HS-27A (cell line): ENCODE measurements at regions not wholly inside any gene's neighbourhood (a gene's known extent, or its start where the extent isn't known, plus 50 kb on each side); places are given as distances from the start of the nearest gene placed in this dataset.
"Not testable (repeated sequence)": the region's sequence is repeated elsewhere in the genome, so short reads cannot be mapped to it uniquely, and the experiment has no call there.

ENCODE experiments used
- DNase-seq: peaks from one replicate; pipeline ENCODE4 v3.0.0-alpha.2; 2012; ENCODE audit warnings: low read depth, missing footprints

DNA sequence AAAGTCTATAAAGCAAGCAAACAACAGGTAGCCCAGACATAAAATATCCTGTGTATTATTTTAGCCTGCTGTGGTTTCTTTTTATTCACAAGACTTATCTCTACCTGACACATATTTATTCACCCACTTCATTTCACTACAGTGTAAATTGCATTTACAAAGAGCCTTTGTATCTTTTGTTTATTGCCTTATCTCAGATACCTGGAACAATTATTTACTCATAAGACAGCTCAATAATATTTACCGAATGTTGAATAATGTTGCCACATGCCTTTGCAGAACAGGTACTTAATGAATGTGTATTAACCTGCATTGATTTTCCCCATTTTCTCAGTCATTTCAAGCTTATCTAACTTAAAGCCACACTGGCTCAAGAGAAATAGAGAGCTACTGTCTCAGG is 603.6 kb downstream of the FBXO15 start:
- no peak for DNase-seq

DNA sequence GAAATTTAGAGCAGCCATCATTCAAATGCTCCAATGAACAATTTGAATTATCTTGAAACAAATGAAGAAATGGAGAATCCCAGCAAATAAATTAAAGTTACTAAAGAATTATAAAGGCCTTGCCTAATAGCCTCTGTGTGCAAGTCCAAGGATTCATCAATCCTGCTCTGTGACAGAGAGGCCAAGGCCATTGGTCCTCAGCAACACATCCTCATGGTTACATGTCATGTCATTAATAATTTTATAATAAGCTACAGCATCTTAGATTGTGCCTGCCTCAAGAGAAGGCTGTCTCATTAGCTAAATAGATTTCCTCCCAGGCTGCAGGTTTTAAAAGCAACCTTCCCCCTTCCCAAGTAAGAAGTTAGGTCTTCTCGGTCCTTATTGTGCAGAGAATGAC is 611.6 kb downstream of the FBXO15 start:
- no peak for DNase-seq

DNA sequence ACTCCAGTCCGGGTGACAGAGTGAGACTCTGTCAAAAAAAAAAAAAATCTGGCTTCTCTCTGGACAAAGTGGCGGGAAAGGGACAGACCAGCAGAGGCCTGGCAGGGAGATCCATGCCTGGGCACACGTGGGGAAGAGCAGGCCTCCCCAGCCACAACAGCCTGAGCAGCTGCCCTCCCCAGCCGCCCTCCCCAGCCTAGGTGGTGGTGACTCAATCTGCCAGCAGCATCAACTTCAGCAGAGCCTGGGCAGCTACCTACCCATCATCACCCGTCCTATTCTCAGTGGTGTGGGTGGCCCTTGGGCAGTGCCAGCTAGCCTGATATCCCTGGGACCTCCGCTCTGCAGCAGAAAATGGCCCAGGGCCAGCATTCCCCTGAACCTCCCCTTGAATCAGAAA is 612.4 kb downstream of the FBXO15 start:
- DNase-seq = no peak

DNA sequence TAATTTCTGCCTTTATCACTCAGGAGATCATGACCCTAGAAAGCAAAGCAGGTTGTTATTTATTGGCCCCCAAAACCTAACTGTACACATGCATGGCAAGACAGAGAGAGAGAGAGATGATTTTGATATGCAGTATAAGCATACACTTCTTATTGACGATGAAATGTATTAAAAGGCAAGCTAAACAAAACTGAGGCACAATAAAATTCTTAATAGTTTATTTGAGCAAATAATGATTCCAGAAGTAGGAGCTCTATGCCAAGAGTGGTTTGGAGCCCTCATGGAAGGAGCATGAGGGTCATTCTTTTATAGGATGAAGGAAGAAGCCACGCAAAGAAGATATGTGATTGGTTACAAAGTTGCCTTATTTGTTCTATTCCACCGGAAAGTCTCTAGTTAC is 616.0 kb downstream of the FBXO15 start:
- DNase-seq = no peak

DNA sequence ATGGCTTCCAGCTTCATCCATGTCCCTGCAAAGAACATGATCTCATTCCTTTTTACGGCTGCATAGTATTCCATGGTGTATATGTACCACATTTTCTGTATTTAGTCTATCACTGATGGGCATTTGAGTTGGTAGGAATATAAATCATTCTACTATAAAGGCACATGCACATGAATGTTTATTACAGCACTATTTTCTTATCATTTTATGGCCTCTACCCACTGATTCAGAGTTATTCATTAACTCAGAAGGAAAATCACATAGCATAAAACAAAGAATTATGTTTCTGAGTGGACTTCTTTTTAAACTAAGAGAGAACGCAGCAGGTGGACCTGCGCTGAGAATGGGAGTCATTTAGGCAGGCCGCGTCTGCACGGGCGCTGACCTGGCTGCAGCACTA is 619.6 kb downstream of the FBXO15 start:
- no peak for DNase-seq

DNA sequence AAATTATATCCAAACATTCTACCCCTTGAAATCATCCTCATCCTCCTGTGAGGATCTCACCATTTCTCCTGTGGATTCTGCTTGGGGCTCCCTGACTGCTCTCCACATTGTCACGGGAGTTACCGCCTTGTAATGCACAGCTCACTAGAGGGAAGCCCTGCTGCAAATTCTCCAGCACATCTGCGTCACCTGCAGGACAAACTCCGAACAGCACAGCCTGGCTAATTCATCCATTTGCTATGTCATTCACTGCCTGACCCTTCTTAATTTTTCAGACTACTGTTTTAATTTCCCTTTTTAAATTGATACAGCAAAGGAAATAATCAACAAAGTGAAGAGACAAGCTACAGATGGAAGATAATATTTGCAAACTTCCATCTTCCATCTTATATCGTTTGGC is 627.4 kb downstream of the FBXO15 start:
- DNase-seq = no peak

DNA sequence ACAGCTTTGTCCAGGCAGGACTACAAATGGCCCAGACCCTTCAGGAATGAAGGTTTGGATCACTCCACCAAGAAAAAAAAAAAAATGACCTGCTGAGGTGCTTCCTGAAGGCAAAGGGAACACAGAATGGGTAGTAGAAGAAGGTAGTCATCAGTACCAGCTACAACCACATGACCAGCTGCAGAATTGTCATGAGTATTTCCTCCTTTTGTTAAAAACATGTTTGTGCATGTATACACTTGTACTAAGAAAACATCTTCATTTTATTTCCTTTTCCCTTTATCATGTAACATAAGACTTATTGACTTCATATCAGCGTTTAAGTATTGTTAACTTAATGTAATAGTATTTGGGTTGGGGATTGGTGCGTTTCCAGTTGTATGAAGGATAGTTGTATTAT is 631.6 kb downstream of the FBXO15 start:
- not testable (repeated sequence) for DNase-seq

DNA sequence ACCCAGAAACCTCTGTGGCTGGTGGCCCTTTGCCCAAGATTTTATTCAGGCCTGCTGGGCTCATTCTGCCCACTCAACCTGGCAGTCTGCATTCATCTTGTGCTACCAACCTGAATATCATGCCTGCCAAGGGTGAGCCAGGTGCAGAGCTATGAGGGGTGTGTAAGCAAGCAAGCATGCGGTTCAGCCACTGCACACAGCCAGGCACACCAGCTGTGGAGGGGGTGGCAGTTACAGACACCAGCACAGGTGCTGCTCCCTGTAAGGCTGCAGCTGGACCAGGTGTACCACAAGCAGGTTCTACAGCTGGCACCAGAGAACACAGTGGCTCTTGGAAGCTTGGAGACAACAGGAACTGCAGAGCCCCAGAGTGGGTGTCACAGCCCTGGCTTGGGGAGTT is 633.2 kb downstream of the FBXO15 start:
- DNase-seq = no peak

DNA sequence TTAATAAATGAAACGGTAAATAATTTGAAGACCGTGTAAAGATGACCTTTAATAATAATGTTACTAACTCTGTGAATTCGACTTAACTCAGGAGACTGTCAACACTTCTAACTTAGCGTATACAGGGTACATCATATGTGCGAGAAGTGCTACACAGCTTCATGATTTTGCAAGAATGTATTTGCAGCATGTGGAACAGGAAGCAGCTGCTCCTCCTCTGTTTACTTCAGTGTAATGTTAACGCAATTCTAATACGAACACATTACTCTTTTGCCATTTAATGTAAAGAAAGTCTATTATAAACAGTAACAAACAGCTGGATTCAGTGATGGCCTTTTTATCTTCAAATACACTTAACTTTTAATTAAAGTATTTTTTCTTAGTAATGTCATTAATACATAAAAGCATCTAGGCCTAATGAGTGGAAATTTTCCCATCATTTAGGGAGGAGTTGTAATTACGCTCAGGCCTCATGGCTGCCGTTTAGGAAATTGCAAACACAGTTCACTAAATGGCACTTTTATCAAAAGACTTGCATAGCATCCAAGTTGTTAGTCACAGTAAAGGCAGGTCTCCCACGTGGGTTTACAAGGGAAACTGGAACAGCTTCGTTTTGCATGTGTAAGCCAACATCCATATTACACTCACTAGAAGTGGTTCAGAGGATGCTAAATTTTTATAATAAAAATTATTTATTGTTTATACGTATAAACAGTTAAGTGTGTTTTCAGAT is 635.7 kb downstream of the FBXO15 start:
- DNase-seq = no peak

DNA sequence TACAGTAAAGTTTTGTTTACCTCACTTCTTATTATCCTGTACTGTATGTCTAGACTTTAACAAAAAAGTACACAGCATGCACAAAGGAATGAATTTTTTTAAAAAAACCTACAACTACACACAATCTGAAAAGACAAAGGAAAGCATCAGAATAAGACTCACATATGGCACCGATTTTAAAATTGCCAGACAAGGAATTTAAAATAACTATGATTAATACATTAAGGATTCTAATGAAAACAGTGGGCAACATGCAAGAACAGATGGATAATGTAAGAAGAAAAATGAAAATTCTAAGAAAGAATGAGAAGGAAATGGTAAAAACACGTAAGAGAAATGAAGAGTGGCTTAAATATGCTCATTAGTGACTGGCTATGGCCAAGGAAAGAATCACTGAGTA is 638.2 kb downstream of the FBXO15 start:
- DNase-seq = no peak

DNA sequence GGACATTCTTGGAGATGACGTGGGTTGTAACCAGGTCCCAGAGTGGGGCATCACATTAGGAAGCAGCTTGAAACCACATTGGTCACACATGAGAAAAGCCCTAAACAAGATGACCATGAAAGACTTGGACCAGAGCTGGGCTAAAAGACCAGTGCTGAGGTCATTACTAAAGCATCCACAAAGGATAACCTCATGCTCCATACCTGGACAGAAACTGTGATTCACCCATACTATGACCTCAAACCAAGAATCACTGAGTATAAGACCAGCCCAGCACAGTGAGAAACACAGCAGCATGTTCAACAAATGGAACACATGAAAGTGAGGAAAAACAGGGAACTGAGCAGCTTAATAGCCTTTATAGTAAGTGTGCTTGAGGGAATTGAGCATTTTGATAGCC is 635.5 kb upstream of the NETO1 start:
- DNase-seq = no peak

DNA sequence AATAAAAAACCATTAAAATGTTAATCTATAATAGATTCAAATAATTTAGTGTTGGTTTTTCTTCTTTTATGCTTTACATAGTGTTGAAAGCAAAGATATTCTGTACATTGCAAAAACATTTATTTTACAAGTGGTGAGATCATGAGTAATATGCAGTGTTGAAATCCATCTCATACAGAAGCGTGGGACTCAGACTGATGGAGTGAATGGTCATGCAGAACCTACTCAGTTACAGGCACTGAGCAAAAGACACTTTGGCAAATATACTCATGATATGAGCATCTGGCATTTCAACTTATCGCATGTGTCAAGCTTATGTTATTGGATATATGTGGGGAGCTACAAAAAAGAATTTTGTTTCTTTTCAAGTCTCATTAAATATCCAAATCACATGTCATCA is 620.2 kb upstream of the NETO1 start:
- no peak for DNase-seq

DNA sequence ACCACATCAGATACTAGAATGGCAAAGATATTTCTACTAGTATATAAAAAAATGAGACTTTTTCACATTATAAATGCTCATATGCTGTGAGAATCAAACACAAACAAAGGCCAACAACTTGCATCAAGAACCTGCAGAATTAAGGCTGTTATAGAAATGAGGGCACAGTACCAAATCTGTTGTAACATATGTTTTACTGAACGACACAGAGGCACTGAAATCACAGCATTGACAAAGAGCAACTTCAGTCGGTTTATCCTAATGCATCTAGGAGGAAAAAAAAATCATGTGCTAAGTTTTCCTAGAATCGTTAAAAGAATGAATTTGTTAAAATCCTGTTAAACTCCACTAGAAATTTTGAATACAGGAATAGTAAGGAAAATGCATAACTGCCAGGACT is 617.4 kb upstream of the NETO1 start:
- DNase-seq = no peak

DNA sequence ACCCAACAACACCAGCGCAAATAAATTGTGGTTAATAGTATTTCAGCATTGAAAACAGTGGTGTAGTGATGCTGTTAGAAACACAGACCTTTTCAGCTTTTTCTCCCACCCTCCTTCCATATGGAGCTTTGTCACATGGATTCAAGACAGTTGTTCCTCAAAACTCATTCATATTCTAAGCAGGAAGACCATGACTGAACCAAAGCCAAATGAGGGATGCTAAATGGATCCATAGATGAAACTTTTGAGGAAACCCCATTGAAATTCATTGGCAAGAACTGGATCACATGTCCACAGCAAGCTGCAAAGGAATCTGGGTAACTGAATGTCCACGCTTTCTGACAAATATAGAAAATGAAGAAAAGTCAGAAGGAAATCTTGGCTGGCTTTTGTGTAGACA is 615.1 kb upstream of the NETO1 start:
- DNase-seq = no peak

DNA sequence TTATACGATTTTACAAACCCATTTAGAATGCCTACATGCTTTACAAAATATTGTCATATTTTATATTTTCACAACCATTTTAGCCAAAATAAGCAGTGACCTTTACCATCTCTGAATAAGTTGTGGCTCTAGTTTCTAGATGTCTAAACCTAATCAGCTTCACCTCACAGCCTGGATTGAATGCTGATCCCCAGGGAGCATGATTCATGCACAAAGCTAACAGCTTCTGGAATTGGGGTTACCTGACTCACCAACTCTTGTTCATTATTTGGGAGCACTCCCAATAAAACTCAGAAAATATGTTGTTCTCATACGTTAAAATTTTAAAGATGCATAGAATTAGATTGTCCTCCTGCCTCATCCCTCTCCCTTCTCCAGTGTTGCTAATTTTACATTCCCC is 611.7 kb upstream of the NETO1 start:
- DNase-seq = no peak

DNA sequence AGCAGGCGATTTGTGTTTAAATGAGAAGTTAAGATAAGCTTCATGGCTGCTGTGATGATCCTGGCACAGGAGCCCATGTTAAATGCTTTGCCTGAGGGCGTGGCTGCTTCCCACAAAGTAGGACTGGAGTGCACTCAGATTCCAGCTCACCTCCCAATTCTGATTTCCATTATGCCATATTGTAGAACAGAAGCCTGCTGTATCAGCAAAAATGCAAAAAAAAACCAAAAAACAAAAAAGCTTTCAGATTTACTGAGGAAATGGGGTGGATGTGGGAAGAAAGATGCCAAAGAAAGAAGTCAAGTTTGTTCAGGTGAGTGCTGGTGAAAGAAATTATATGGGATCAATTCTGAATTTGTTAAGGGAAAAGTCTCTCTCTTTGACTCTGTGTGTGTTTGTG is 610.4 kb upstream of the NETO1 start:
- DNase-seq = no peak

DNA sequence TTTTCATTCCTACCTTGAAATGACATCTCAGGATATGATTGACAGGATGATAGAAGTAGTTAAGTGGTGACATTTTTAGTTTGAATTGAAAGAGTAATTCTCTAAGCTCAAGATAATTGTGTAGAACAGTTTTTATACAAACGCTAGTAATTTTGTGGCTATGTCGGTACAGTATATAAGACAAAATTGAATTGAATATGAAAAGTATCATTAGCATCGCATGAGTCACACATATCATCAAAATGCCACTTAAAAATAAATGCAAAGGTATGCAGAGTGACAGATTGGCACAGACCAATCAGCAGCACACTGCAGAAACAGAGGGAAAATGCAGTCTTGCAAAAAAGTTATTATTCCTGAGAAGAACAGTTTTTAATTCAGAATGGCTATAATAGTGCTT is 608.2 kb upstream of the NETO1 start:
- no peak for DNase-seq

DNA sequence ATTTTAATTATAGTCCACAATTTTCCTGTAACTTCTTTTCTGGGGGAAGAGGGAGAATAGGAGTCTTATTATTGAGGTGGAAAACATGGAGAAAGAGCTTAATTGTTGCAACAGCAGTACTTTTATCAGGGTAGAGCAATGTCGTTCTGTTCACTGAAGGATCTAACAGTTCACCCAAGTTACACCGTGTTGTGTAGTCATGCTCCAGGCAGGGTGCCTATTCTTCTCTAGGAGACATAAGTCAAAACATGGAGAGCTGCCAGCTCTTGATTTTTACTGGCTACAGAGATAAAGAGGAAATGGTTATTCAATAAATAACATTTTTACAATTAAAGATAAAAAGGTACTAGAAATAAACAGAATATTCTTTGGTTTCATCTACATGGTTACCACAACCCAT is 594.3 kb upstream of the NETO1 start:
- no peak for DNase-seq

DNA sequence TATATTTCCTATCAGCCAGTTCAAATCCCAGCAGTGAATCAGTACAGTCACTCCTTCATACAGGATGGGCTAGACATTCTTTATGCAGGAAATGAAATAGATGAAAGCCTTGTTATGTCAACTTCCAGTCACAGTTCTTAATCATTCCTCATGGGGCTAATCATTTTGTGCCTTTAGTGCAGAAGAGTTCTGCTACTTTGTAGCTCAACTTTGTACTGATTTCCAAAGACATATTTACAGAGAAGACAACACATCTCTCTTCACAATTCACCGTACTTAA is 593.9 kb upstream of the NETO1 start:
- DNase-seq = no peak

DNA sequence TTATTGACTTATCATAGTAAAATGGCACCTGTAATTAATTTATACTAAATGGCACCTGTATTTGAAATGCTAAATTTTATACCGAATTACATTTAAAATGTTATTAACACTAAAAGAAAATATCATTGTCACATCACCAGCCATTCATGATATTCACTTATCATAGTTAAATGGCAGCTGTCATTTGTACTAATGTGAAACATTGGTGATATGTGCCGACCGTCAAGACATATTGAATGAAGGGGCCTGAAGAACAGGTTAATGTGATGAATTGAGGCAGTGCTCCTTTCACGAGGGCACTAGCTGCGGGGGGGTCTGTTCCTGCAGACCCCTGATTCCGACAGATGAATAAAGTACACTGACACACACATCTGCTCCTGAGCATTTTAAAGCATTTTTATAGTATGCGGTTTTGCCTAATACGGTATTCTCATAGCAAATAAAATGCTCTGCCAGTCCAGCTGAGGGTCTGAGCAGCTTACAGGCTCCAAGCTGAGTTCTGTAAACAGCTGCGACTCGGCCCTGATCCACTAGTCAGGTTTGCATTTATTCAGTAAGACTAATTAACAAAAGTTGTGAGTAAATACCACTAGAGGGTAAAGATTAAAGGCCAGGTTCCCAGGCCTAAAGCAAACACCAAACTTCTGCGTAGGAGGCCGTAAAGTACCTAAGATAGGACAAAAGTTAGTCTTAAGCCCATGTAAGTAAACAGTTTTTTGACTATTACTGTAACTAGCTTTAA is 593.4 kb upstream of the NETO1 start:
- DNase-seq = no peak

DNA sequence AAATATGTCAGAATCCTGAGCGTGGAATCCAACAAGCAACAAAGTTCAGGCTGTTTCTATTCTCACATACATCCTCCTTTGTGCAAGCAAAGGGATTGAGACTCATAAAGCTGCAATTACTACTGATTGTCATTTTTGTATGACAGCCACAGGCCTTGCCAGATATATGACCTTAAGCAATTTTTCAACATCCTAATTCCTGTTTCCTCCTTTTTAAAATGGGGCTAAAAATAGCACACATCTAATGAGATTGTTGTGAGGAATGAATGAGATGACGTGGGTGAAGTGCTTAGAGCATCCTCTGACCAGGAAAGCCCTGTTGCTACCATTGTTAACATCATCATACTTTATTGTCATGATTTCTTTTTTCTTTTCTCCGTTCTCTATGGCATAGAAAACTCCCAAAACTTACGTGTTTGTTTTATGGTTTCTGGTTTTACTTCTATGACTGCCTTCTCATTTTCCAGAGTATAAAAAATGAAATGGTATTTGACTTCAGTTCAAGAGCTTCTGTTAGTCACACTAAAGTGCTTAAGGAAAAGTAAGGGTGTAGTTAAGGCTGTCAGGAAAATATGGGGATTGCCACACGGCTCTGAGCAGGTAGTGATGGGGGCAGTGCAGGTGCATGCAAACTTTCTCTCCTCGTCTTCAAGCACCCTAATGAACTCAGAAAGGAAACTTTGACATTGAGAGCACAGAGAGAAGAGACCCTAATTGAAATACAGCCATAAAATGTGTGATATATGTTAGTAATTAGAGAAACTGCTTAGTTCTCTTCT is 590.6 kb upstream of the NETO1 start:
- DNase-seq = no peak

DNA sequence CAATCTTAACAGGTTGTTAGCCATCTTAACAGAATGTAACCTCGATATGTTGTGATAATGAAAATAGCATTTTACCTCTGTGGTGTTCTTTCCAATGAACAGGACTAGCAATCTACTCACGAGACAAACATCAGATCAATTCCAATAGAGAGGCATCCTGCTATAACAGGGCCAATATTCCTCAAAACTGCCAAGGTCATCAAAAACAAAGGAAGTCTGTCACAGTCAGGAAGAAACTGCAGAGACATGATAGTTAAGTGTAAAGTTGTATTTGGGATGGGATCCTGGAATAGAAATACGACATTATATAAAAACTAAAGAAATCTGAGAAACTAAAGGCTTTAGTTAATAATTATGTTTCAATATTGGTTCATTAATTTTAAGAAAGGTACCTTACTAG is 588.9 kb upstream of the NETO1 start:
- DNase-seq = no peak

DNA sequence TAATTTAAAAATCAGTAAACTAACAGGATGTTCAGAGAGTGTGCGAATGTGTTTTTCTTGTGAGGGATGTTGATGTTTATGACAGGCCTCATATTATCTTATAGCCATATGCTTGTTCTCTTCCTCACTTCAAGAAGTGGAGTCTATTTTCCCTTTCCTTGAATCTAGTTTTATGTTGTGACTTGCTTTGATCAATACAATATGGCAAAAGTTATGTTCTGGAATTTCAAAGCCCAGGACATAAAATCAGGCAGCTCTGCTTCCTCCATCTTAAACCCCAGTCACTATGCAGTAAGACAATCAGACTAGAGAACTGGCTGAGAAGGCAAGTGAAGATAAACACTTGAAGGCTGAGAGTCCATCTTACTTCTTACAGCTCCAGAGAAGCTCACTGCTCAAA is 585.1 kb upstream of the NETO1 start:
- no peak for DNase-seq

DNA sequence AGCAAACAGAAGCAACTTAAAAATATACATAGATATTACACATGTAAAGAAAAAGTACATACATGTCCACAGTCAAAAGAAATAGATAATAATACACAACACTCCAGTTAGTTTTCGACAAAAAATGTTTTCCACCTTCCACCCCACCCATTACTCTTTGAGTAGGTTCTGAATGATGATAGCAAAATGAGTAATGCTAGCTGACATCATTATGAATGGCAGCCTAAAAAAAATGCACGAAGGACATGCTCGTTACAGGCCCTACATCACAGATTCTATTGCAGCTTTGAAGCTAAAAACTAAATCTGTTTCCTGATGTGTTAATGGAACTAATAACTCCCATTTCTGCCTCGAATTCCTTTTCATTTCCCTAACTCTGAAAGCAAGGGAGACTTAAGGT is 578.7 kb upstream of the NETO1 start:
- DNase-seq = no peak
